Suprapubic skin (tissue), 4 donors: ENCODE measurements at regions not wholly inside any gene's neighbourhood (a gene's known extent, or its start where the extent isn't known, plus 50 kb on each side); places are given as distances from the start of the nearest gene placed in this dataset.

Source experiments
- DNase-seq, 2 donors: peaks; one replicate each; pipeline ENCODE4 v3.0.0-alpha.2; 2019; ENCODE audit warnings: low spot score in 2 of 2
- H3K27ac ChIP-seq: fragments of 200-600 bp; sonication (generic); one replicate; pipeline ENCODE4 v1.5.1; 2019
- H3K27me3 ChIP-seq: fragments of 200-600 bp; sonication (generic); one replicate; pipeline ENCODE4 v1.5.1; 2019
- H3K36me3 ChIP-seq: fragments of 200-600 bp; sonication (generic); one replicate; pipeline ENCODE4 v1.5.1; 2019
- H3K4me1 ChIP-seq: fragments of 200-600 bp; sonication (generic); one replicate; pipeline ENCODE4 v1.5.1; 2019
- H3K4me3 ChIP-seq: fragments of 200-600 bp; sonication (generic); one replicate; pipeline ENCODE4 v1.5.1; 2019; ENCODE audit warnings: mild to moderate bottlenecking
- H3K9me3 ChIP-seq: fragments of 200-600 bp; sonication (generic); one replicate; pipeline ENCODE4 v1.5.1; 2019
- CTCF ChIP-seq, 2 donors: fragments of 200-600 bp in 1 of 2; fragments of 450-650 bp in 1 of 2; sonication (generic) in 1 of 2; IDR thresholded peaks; one replicate each; pipeline ENCODE4 v1.5.1; 2016 to 2019; ENCODE audit warnings: antibody characterized with exemption in 2 of 2, mild to moderate bottlenecking in 1 of 2, moderate library complexity in 1 of 2
- EP300 ChIP-seq: sonication (generic); formaldehyde crosslinking; IDR thresholded peaks from one replicate; pipeline ENCODE4 v1.6.1; 2017; ENCODE audit warnings: antibody characterized with exemption
- POLR2A ChIP-seq, 2 donors: fragments of 450-650 bp; IDR thresholded peaks; one replicate each; pipeline ENCODE4 v1.6.1; 2017; ENCODE audit warnings: antibody characterized with exemption in 2 of 2, mild to moderate bottlenecking in 2 of 2, moderate library complexity in 2 of 2
- POLR2AphosphoS5 ChIP-seq, 3 donors: sonication (generic); formaldehyde crosslinking; IDR thresholded peaks; one replicate each; pipeline ENCODE4 v1.6.1; 2017; ENCODE audit warnings: antibody characterized with exemption in 3 of 3
- WGBS: methylation state at CpG from one replicate; pipeline ENCODE4 v1.1.5; 2018; 5-methylcytosine and 5-hydroxymethylcytosine counted together

DNA sequence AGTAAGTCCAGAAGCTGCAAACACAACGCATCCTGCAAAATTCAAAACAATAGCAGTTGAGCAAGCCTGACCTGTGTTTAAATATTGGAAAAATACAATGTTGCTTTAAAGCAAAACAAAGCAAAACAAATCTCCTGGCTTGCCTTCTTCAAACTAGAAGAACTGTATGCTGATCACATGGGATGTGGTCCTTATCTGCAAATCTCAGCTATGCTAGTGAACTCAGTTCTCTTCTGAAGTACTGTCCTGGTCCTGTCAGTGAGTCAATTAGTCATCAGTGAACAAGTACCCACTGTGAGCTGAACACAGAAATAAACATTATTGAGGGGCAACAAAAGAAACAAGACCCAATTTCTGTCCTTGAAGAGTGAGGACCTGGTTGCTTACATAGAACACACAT lies 522.5 kb downstream of the SMARCA1 start:
- 35% methylated on average over 1 of the region's 1 CpG for WGBS
- TF ChIP-seq CTCF (IDR thresholded peaks at IDR 0.05) (no peak), POLR2AphosphoS5 (IDR thresholded peaks at IDR 0.05) (no peak), POLR2A (IDR thresholded peaks at IDR 0.05) (no peak), EP300 (no peak)
- no peak overlapping the region for H3K4me3 ChIP-seq
- H3K36me3 ChIP-seq = no peaks in the 10 kb centered on the region
- no peaks in the 10 kb centered on the region for H3K4me1 ChIP-seq
- H3K27me3 ChIP-seq = no peaks in the 10 kb centered on the region
- no peaks in the 10 kb centered on the region for H3K9me3 ChIP-seq
- DNase-seq = no peak
- H3K27ac ChIP-seq = no peak overlapping the region

DNA sequence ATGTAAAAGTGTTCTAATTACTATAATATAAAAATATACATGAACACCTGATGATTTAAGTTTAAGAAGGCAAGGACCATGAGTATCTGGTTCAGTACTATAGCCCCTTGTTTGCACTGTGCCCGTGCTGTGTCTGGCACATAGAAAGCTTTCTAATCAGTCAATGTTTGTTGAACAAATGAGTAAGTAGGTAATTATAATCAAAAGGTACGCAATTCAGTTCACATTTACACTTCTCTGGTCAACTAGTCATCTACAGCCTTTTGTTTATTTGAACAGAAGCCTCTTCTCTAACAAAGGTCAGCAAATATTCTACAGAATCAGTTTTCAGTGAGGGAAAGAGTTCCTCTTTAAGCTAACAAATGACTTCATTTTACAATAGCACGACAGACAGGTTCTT lies 523.3 kb downstream of the SMARCA1 start:
- H3K27ac ChIP-seq = no peak overlapping the region
- H3K27me3 ChIP-seq = no peaks in the 10 kb centered on the region
- WGBS = 50% methylated on average over 3 of the region's 3 CpGs
- no peak overlapping the region for H3K4me3 ChIP-seq
- H3K4me1 ChIP-seq = no peaks in the 10 kb centered on the region
- no peak for TF ChIP-seq POLR2A (IDR thresholded peaks at IDR 0.05)
- no peak for TF ChIP-seq EP300
- no peak for TF ChIP-seq POLR2AphosphoS5 (IDR thresholded peaks at IDR 0.05)
- no peak for TF ChIP-seq CTCF (IDR thresholded peaks at IDR 0.05)
- H3K36me3 ChIP-seq = no peaks in the 10 kb centered on the region
- H3K9me3 ChIP-seq = no peaks in the 10 kb centered on the region
- no peak for DNase-seq

GRCh38 chrX:128992107-128992971 lies 531.0 kb downstream of the SMARCA1 start:
- Histone ChIP-seq H3K27me3 (no peaks in the 10 kb centered on the region), H3K4me1 (no peaks in the 10 kb centered on the region), H3K36me3 (no peaks in the 10 kb centered on the region), H3K9me3 (no peaks in the 10 kb centered on the region), H3K4me3 (no peak overlapping the region), H3K27ac (no peak overlapping the region)
- WGBS = 69% methylated on average over 4 of the region's 4 CpGs
- TF ChIP-seq CTCF (IDR thresholded peaks at IDR 0.05) = no peak
- TF ChIP-seq POLR2A (IDR thresholded peaks at IDR 0.05) = no peak
- DNase-seq = no peak

GRCh38 chrX:128975745-128976144 lies 547.5 kb downstream of the SMARCA1 start:
- TF ChIP-seq POLR2AphosphoS5 (IDR thresholded peaks at IDR 0.05) (no peak), CTCF (IDR thresholded peaks at IDR 0.05) (peak in 1 of 2 donors; percentile 20)
- H3K27ac ChIP-seq = no peak overlapping the region
- H3K9me3 ChIP-seq = no peaks in the 10 kb centered on the region
- no peaks in the 10 kb centered on the region for H3K4me1 ChIP-seq
- WGBS = 3% methylated on average over 5 of the region's 6 CpGs
- H3K36me3 ChIP-seq = no peaks in the 10 kb centered on the region
- no peaks in the 10 kb centered on the region for H3K27me3 ChIP-seq
- no peak overlapping the region for H3K4me3 ChIP-seq
- DNase-seq = no peak

- H3K4me3 ChIP-seq = no peak overlapping the region
- no peaks in the 10 kb centered on the region for H3K9me3 ChIP-seq
- H3K4me1 ChIP-seq = no peaks in the 10 kb centered on the region
- no peak for DNase-seq
- TF ChIP-seq CTCF (IDR thresholded peaks at IDR 0.05) (no peak), POLR2A (IDR thresholded peaks at IDR 0.05) (no peak), EP300 (no peak), POLR2AphosphoS5 (IDR thresholded peaks at IDR 0.05) (no peak)
- H3K27ac ChIP-seq = no peak overlapping the region
- WGBS = 47% methylated on average over 3 of the region's 3 CpGs
- H3K27me3 ChIP-seq = no peaks in the 10 kb centered on the region
- no peaks in the 10 kb centered on the region for H3K36me3 ChIP-seq
Measured at GRCh38 chrX:128973033-128973432, 550.3 kb downstream of the SMARCA1 start.
